GM21528 (cell line): ENCODE measurements at regions not wholly inside any gene's neighbourhood (a gene's known extent, or its start where the extent isn't known, plus 50 kb on each side); places are given as distances from the start of the nearest gene placed in this dataset.
A peak's percentile ranks its signal among the peaks of the same experiment; 100 is the strongest.

Source experiments
- ATAC-seq: cut with Tn5 transposase; IDR thresholded peaks from one replicate; pipeline ENCODE4 v1.9.1; 2021; ENCODE audit warnings: mild to moderate bottlenecking, moderate library complexity; ENCODE audit not compliant: unreplicated experiment, low FRiP score

- no peak for ATAC-seq
Observed at GRCh38 chr5:6806668-6807067, 93.4 kb downstream of the TENT4A start.

GRCh38 chr5:6808462-6808861 lies 95.2 kb downstream of the TENT4A start:
- no peak for ATAC-seq

- no peak for ATAC-seq
Observed at GRCh38 chr5:6810641-6811405, 97.6 kb downstream of the TENT4A start.

GRCh38 chr5:6812091-6812490 lies 98.9 kb downstream of the TENT4A start:
- ATAC-seq, result no peak

- no peak for ATAC-seq
Observed at GRCh38 chr5:6812800-6813731, 99.8 kb downstream of the TENT4A start.

GRCh38 chr5:6814816-6815215 lies 101.6 kb downstream of the TENT4A start:
- ATAC-seq, result no peak

- no peak for ATAC-seq
Observed at GRCh38 chr5:6818594-6819511, 105.6 kb downstream of the TENT4A start.

- ATAC-seq, result no peak
Observed at GRCh38 chr5:6819521-6819920, 106.3 kb downstream of the TENT4A start.

GRCh38 chr5:6820851-6821479 lies 107.7 kb downstream of the TENT4A start:
- no peak for ATAC-seq

- ATAC-seq, result no peak
Observed at GRCh38 chr5:6822068-6822467, 108.8 kb downstream of the TENT4A start.

- ATAC-seq, result no peak
Observed at GRCh38 chr5:6822556-6823343, 109.5 kb downstream of the TENT4A start.

- ATAC-seq, result no peak
Observed at GRCh38 chr5:6823996-6824395, 110.8 kb downstream of the TENT4A start.

- no peak for ATAC-seq
Observed at GRCh38 chr5:6825678-6826244, 112.5 kb downstream of the TENT4A start.

- no peak for ATAC-seq
Observed at GRCh38 chr5:6826756-6827155, 113.5 kb downstream of the TENT4A start.

- peak; percentile 83 for ATAC-seq
Observed at GRCh38 chr5:6827526-6828219, 114.4 kb downstream of the TENT4A start.

GRCh38 chr5:6829150-6829784 lies 116.0 kb downstream of the TENT4A start:
- peak; percentile 72 for ATAC-seq

GRCh38 chr5:6830643-6831239 lies 117.5 kb downstream of the TENT4A start:
- ATAC-seq, result no peak
